ENCODE measurements at regions not wholly inside any gene's neighbourhood (a gene's known extent, or its start where the extent isn't known, plus 50 kb on each side); places are given as distances from the start of the nearest gene placed in this dataset.

DNA sequence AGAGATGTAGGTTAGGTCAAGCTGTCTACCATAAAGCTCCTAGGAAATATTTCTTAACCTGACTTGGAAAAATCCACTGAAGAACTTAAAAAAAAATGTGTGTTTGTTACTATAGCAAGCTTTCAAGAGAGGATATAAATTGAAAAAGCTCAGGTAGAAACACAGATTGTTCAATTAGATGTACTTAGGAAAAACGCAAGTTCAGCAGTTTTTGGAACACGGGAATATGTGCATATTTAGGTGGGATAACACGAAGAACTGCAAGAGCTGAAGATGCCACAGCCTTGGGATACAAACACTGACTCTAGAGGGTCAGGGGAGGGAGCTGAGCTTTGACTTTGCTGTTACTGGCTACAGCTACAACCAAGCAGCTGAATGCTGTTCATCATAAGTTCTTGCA, 77.8 kb upstream of the FSHB start:
- ATAC-seq (no peak), DNase-seq (ENCODE audit: low read depth, low spot score) (no peak)
- CTCF ChIA-PET = interaction anchor here (1.3 kb wide), 1 partner anchor 9 kb away, joined by 3 read pairs; no protein-coding TSS in a partner anchor
- Histone ChIP-seq H3K9me3 (ENCODE audit: control insufficient read depth in 1 of 2, insufficient read depth in 1 of 2, low read depth in 1 of 2, low read length in 2 of 2) (no peaks in the 10 kb centered on the region), H3K27ac (ENCODE audit: low read depth, low read length) (no peak overlapping the region), H3K4me2 (ENCODE audit: low read length) (no peak overlapping the region), H3K79me2 (ENCODE audit: insufficient read depth, low read length) (no peaks in the 10 kb centered on the region), H3K4me3 (replicated peaks in 1 of 2; ENCODE audit: low read depth in 1 of 2, low read length in 2 of 2) (no peak overlapping the region), H3K9ac (ENCODE audit: low read length) (no peak overlapping the region), H3K9me2 (ENCODE audit: insufficient read depth) (no peaks in the 10 kb centered on the region), H3K27me3 (ENCODE audit: insufficient read depth, low read length) (no peaks in the 10 kb centered on the region), H3K4me1 (ENCODE audit: control insufficient read depth in 1 of 2, insufficient read depth in 2 of 2, low read length in 2 of 2) (no peaks in the 10 kb centered on the region), H2AFZ (ENCODE audit: low read depth, low read length, poor library complexity, severe bottlenecking) (no peak overlapping the region), H4K20me1 (ENCODE audit: insufficient read depth) (no peaks in the 10 kb centered on the region), H3K36me3 (ENCODE audit: control insufficient read depth in 1 of 2, insufficient read depth in 2 of 2, low read length in 2 of 2) (no peaks in the 10 kb centered on the region)
- TF ChIP-seq, protein P1, sequence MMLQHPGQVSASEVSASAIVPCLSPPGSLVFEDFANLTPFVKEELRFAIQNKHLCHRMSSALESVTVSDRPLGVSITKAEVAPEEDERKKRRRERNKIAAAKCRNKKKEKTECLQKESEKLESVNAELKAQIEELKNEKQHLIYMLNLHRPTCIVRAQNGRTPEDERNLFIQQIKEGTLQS (IDR thresholded peaks at IDR 0.05) = no peak
- TF ChIP-seq, protein P2, sequence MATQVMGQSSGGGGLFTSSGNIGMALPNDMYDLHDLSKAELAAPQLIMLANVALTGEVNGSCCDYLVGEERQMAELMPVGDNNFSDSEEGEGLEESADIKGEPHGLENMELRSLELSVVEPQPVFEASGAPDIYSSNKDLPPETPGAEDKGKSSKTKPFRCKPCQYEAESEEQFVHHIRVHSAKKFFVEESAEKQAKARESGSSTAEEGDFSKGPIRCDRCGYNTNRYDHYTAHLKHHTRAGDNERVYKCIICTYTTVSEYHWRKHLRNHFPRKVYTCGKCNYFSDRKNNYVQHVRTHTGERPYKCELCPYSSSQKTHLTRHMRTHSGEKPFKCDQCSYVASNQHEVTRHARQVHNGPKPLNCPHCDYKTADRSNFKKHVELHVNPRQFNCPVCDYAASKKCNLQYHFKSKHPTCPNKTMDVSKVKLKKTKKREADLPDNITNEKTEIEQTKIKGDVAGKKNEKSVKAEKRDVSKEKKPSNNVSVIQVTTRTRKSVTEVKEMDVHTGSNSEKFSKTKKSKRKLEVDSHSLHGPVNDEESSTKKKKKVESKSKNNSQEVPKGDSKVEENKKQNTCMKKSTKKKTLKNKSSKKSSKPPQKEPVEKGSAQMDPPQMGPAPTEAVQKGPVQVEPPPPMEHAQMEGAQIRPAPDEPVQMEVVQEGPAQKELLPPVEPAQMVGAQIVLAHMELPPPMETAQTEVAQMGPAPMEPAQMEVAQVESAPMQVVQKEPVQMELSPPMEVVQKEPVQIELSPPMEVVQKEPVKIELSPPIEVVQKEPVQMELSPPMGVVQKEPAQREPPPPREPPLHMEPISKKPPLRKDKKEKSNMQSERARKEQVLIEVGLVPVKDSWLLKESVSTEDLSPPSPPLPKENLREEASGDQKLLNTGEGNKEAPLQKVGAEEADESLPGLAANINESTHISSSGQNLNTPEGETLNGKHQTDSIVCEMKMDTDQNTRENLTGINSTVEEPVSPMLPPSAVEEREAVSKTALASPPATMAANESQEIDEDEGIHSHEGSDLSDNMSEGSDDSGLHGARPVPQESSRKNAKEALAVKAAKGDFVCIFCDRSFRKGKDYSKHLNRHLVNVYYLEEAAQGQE (IDR thresholded peaks at IDR 0.05; ENCODE audit: low read depth) = no peak
- TF ChIP-seq TCF7L2 (IDR thresholded peaks at IDR 0.05; ENCODE audit: borderline replicate concordance, extremely low read depth, insufficient read depth, insufficient read length) = no peak
- TF ChIP-seq SRF (IDR thresholded peaks at IDR 0.05; ENCODE audit: low read depth) = no peak
- TF ChIP-seq POLR2AphosphoS5 (IDR thresholded peaks at IDR 0.05; ENCODE audit: low read depth, low read length) = no peak
- TF ChIP-seq YY1 (IDR thresholded peaks at IDR 0.05; ENCODE audit: extremely low read depth, insufficient replicate concordance, low read depth, low read length) = no peak
- TF ChIP-seq SP1 (IDR thresholded peaks at IDR 0.05; ENCODE audit: low read depth) = no peak
- no peak for TF ChIP-seq POLR2A (IDR thresholded peaks at IDR 0.05; ENCODE audit: borderline replicate concordance, extremely low read depth, insufficient read depth, insufficient read length)
- no peak for TF ChIP-seq ELF1 (IDR thresholded peaks at IDR 0.05; ENCODE audit: borderline replicate concordance, low read depth)
- no peak for TF ChIP-seq ZFX (IDR thresholded peaks at IDR 0.05)
- TF ChIP-seq, protein P3, sequence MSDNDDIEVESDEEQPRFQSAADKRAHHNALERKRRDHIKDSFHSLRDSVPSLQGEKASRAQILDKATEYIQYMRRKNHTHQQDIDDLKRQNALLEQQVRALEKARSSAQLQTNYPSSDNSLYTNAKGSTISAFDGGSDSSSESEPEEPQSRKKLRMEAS (IDR thresholded peaks at IDR 0.05) = no peak
- RAD21 ChIA-PET (ENCODE audit: low non-redundant PET in 1 of 2, low total read pairs in 2 of 2, uncharacterized antibody in 2 of 2, unreplicated experiment in 2 of 2) = no interaction called here
- POLR2A ChIA-PET = no interaction called here
- intact Hi-C loops (cut with micrococcal nuclease) = no loop called here
- no TSS peak for BruUV-seq (replicated peaks)

Data from HCT116 (cell line).